ENCODE measurements at regions not wholly inside any gene's neighbourhood (a gene's known extent, or its start where the extent isn't known, plus 50 kb on each side); places are given as distances from the start of the nearest gene placed in this dataset.
A peak's percentile ranks its signal among the peaks of the same experiment; 100 is the strongest.
"Not testable (repeated sequence)": the region's sequence is repeated elsewhere in the genome, so short reads cannot be mapped to it uniquely, and the experiment has no call there.

DNA sequence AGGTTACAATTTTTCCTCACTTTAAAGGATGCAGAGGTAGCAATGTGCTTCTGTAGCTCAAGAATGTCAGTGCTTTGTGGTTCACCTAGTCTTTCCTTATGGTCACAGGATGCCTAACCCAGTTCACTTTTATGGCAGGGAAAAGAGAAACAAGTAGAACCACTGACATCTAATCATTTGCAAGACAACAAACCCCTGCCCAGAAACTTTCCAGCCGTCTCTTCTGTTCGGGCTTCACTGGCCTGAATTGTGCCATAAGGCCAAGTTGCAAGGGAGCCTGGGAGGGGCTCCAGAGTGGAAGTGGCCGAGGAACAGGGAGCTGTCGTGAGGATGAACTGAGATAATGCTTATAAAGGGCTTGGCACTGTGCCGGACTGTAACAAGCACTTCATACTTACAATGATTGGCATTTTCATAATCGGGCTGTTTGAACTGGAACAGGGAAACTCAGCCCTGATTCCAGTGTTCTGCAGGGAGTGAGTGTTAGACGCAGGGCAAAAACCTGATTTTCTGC lies 212.6 kb downstream of the BCAS1 start:
- no peak for DNase-seq (ENCODE audit: low spot score)
- peak; percentile 37 for ATAC-seq

DNA sequence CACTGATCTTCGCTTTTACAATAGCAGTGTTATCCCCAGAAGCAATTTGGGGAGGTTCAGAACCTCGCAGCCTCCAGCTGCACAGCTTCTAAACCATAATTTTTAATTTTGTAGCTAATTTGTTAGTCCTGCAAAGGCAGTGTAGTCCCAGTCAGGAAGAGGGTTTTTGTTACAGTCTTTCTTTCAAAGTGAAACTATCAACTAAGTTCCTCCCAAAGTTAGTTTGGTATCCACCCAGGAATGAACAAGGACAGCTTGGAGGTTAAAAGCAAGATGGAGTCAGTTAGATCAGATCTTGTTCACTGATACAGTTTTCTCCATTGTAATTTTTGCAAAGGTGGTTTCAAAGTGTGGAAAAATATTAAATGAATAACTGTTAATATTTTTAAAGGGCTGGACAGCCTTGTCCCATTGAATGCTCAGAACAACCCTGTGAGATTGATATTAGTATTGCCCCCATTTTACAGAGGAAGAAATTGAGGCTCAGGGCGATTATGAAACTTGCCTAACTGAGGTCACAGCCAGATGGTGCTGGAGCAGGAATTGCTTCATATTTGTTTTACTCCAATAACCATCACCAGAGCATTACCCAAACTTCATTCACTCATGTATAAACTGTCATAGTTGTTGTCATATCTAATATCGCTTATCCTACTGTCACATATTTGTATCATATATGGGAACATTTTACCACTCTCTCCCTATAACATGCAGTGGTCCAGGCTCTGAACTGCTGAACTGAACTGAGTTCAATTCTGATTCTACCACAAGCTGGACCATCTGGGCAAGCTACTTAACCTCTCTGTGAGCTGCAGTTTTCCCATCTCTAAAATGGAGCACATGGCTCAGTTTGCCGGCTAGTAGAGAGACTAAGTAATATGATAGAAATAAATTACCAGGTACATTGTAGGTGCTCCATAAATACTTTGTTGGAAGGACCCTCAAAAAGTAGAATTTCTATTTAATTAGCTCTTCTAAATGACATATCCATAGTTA lies 213.8 kb downstream of the BCAS1 start:
- ATAC-seq = no peak

DNA sequence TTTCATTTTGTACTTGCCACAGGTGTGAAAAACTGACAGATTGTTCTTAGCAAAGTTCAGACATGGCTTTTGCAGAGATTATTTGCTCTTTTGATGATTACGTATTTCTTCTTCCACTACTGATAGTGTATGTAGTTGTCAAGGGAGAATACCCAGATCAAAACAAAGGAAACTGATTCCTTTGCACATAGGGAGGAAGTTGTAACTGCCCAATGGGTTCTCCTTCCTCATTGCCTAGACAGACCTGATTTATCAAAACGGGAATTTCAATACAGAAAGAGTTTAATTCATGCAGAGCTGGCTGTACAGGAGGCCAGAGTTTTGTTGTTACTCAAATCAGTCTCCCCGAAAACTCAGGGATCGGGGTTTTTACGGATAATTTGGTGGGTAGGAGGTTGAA lies 214.7 kb downstream of the BCAS1 start:
- ATAC-seq = no peak
- DNase-seq (ENCODE audit: low spot score) = no peak

More for the DNA sequence above, 213.8 kb downstream of the BCAS1 start:
- DNase-seq (ENCODE audit: low spot score) = no peak

DNA sequence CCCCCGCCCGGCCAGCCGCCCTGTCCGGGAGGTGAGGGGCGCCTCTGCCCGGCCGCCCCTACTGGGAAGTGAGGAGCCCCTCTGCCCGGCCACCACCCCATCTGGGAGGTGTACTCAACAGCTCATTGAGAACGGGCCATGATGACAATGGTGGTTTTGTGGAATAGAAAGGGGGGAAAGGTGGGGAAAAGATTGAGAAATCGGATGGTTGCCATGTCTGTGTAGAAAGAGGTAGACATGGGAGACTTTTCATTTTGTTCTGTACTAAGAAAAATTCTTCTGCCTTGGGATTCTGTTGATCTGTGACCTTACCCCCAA lies 215.8 kb downstream of the BCAS1 start:
- DNase-seq (ENCODE audit: low spot score); ATAC-seq: not testable (repeated sequence)

DNA sequence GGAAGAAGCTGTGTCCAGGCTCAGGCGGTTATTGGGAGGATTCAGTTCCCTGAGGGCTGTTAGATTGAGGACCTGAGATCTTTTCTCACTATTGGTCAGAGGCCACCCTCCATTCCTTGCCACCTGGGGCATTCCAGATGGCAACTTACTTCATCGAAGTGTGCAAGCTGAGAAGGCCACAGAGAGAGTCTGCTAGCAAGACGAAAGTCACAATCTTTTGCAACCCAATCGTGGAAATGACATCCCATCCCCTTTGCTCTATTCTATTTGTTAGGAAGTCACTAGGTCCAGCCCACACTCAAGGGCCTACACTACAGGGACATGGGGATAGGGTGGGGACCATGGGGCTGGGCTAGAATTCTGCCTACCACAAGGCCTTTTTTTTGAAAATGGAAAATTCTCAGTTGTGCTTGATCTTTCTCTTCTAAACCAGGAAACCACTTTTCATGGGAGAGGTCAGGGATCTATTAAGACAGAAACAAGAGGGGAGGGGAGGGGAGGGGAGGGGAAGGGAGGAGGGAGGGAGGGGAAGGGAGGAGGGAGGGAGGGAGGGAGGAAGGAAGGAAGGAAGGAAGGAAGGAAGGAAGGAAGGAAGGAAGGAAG lies 217.2 kb downstream of the BCAS1 start:
- DNase-seq (ENCODE audit: low spot score) = no peak
- no peak for ATAC-seq

DNA sequence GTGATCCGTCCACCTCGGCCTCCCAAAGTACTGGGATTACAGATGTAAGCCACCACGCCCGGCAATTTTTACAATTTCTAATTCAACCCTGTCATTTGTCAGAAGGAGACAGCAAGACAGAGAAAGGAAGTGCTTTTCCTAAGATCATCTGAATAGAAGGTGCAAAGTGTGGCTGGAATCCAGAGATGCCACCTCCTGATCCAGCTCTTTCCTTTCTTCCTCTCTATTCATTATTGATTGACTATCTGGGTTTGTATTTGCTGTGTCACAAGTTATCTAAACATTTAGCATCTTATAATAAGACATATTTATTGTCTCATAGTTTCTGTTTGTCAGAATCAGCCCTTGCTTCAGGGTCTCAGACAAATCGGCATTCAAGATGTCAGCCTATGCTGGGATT lies 217.7 kb downstream of the BCAS1 start:
- DNase-seq (ENCODE audit: low spot score) (no peak), ATAC-seq (no peak)

DNA sequence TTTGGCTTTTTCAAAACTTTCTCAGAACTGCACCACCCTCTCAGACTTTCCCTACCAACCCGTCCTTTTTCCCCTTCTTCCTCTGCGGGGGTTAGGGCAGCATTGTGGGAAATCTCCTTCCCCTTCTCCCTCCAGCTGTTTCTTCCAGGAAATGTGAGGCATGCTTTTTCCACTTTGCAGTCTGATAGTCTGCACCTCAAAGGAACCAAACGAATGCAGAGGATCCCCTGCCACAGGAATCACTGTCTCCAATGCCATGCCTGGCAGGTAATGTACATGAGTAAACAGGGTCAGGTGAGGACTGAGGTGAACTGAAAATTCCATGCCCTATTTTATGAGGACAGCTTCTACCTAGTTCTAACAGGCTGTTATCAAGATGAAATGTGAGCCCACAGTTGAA lies 218.4 kb downstream of the BCAS1 start:
- ATAC-seq (peak; percentile 42), DNase-seq (ENCODE audit: low spot score) (no peak)

DNA sequence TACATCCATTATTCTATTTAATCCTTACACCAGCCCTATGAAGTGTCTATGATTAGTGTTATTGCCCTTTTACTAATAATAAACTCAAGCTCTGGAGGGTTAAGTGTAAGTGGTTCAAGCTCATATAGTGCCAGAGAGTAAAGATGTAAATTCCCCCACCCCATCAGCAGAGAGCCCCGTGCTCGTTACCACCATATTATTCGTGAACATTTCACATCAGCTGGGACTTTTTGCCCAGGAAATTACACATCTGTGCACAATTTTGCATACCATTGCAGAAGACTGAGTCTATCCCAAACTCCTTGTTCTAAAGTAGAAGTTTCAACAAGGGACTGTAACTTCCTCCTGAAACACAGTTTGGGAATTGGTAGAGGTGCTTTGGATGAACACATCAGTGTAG lies 220.1 kb downstream of the BCAS1 start:
- ATAC-seq (no peak), DNase-seq (ENCODE audit: low spot score) (no peak)

DNA sequence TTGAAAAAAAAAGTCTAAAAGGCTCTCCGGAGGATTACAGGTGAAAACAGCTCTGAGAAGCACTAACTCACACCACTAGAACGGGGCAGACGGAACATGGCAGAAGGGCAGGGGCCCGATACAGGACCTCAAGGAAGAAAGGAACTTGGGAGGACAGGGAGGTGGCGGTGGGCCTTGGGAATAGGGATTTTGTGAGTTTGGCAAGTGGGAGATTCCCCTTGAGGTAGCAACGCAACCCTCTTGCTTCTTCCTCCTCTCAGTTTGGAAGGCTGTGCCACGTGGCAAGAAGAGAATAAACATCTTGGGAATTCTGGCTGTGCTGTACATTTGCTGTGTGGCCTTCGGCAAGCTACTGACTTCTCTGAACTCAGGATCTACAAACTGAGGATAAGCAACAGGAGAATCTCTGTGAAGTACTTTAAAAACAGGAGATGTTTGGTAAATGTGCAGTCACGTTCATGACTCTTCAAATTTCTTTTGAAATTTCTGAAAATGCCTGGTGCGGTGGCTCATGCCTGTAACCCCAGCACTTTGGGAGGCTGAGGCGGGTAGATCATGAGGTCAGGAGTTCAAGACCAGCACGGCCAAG lies 220.8 kb downstream of the BCAS1 start:
- DNase-seq (ENCODE audit: low spot score) (no peak), ATAC-seq (no peak)

DNA sequence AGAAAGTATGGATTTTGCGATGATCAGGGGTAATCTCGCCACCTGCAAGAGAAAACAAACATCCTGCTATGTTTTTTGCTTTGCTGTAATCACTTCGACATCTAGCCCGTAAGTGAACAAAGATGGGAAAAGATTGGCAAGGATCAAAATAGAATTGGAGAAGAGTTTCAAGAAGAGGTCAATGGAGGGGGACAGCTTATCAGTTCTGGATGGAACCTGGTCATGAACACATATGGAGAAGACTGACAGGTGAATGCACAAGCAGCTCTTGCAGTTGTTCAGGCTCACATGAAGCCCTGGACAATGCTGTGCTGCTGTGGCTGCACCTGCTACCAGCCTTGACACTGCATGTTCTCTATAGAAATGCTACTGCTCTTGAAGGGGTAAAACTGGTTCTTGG lies 222.1 kb downstream of the BCAS1 start:
- no peak for DNase-seq (ENCODE audit: low spot score)
- ATAC-seq = no peak

DNA sequence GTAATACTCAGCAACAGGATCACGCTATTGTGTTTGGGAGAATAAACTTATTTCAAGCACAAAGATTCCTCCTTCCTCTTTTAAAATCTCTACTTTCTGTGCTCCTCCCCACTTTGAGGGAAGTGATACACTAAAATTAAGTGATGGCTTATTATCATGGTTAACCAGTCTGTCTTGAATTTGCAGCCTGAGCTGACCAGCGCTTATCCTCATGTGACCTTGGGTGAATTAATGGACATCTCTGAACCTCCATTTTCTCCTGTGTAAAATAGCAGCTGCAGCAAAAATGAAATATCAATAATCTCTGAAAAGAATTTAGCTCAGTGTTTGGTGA lies 222.6 kb downstream of the BCAS1 start:
- DNase-seq (ENCODE audit: low spot score) (no peak), ATAC-seq (no peak)

DNA sequence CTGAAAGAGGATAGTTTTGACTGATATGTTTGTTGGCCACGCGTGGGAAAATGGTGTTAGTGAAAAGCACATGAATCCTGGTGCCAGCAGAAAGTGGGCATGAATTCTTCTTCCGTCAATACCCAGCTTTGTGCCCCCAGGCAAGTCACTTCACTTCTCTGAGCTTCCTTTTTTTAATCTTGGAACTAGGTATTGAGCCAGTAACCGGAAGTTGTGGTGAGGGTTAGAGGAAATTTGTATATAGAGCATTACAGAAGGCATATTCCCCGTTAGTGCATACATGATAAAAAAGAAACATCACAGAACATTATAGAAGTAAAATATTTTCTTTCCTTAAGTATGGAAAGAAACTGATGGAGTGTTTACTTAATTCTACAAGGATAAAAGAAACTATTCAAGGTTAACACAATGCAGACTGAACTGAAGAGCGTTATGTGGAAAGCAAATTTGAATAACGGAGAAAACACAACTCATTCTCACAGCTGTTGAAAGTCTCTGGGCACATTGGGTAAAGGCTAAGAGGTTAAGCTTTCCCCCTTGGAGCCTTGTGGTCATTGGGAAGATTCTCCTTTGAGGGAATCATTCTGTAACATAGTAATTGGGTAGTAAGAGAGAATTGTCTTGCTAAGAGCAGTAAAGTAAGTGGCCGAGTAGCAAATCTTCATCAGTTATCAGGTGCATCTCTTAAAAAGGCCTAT lies 223.1 kb downstream of the BCAS1 start:
- ATAC-seq (no peak), DNase-seq (ENCODE audit: low spot score) (no peak)

DNA sequence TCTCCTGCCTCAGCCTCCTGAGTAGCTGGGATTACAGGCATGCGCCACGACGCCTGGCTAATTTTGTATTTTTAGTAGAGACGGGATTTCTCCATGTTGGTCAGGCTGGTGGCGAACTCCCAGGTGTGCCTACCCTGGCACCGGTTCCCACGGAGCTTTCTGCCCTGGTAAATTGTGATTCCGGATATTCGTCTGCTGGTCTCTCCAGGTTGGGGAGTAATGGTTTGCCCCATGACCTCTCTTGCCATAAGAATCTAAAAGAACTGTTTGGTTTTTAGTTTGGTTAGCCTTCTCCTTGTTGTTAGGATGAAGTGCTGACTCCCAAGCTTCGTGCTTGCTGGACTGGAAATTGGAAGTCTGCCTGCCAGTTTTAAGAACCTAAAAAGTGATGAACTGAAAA lies 223.8 kb downstream of the BCAS1 start:
- ATAC-seq (no peak), DNase-seq (ENCODE audit: low spot score) (no peak)

DNA sequence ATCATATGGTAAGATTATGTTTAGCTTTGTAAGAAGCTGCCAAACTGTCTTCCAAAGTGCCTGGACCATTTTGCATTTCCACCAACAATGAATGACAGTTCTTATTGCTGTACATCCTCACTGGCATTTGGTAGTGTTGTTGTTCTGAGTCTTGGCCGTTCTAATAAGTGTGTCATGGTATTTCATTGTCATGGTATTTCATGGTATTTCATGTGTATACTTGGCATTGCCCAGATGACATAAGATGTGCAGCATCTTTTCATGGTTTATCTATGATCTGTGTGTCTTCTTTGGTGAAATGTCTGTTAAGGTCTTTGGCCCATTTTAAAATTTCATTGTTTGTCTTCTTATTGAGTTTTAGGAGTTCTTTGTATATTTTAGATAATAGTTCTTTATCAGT lies 224.4 kb downstream of the BCAS1 start:
- no peak for ATAC-seq
- DNase-seq (ENCODE audit: low spot score) = no peak

DNA sequence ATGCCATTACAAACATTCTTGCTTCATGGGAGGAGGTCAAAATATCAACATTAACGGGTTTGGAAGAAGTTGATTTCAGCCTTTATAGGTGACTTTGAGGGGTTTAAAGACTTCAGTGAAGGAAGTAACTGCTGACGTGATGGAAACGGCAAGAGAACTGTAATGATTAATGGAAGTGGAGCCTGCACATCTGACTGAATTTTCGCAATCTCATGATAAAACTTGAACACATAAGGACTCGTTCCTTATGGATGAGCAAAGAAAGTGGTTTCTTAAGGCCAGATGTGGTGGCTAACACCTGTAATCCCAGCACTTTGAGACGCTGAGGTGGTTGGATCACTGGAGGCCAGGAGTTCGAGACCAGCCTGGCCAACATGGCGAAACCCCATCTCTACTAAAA lies 226.1 kb downstream of the BCAS1 start:
- ATAC-seq (no peak), DNase-seq (ENCODE audit: low spot score) (no peak)

DNA sequence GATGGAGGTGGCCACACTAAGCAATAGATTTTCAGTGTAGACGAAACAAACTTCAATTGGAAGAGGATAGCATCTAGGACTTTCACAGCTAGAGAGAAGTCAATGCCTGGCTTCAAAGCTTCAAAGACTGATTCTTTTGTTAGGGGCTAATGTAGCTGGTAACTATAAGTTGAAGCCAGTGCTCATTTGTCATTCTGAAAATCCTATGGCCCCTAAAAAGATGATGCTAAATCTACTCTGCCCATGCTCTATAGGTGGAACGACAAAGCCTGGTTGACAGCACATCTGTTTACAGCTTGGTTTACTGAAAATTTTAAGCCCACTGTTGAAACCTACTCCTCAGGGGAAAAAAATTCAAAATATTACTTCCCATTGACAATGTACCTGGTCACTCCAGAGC lies 226.7 kb downstream of the BCAS1 start:
- DNase-seq (ENCODE audit: low spot score) (no peak), ATAC-seq (no peak)

DNA sequence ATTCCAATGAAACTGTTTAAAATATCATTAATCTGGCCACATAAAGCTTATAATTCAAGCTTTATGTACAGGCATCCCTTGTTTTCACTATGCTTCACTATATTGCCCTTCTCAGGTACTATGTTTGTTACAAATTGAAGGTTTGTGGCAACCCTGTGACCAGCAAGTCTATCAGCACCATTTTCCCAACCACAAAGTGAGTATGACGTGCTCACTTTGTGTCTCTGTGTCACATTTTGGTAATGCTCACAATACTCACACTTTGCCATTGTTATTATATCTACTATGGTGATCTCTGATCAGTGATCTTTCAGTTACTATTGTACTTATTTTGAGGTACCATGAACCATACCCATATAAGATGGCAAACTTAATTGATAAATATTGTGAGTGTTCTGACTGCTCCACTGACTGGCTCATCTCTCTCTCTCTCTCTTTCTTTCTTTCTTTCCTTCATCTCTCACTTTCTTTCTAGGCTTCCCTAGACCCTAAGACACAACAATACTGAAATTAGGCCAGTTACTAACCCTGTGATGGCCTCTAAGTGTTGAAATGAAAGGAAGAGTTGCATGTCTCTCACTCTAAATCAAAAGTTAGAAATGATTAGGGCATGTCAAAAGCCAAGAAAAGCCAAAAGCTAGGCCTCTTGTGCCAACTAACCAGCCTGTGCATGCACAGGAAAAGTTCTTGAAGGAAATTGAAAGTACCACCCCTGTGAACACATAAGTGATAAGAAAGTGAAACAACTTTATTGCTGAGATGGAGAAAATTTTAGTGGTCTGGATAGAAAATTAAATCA lies 227.9 kb downstream of the BCAS1 start:
- ATAC-seq (no peak), DNase-seq (ENCODE audit: low spot score) (no peak)

DNA sequence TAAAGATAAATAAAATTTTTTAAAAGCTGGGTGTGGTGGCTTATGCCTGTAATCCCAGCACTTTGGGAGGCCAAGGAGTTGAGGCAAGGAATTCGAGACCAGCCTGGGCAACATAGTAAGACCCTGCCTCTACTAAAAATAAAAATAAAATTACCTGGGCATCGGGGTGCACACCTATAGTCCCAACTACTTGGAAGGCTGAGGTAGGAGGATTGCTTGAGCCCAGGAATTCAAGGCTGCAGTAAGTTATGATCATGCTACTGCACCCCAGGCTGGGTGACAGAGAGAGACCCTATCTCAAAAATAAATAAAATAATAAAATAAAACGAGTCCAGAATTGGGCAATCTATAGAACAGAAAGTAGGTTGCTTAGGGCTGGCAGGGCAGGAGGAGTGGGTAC lies 228.7 kb downstream of the BCAS1 start:
- no peak for DNase-seq (ENCODE audit: low spot score)
- no peak for ATAC-seq

DNA sequence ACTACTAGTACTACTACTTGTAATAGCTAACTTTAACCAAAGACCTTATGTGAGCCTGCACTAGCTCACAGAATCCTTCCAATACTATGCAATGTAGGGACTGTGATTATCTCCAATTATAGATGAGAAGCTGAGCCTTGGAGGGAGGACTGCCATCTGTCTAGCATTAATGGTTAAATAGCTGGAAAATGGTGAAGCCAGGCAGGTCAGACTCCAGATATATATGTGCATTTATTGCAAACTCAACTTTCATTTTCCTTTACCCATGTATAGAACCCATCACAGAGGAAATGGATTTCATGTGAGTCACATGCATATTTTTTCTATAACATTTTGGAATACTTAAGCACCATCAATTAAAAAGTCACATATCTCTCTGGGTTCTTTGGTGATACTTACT lies 229.9 kb downstream of the BCAS1 start:
- DNase-seq (ENCODE audit: low spot score) = no peak
- no peak for ATAC-seq

DNA sequence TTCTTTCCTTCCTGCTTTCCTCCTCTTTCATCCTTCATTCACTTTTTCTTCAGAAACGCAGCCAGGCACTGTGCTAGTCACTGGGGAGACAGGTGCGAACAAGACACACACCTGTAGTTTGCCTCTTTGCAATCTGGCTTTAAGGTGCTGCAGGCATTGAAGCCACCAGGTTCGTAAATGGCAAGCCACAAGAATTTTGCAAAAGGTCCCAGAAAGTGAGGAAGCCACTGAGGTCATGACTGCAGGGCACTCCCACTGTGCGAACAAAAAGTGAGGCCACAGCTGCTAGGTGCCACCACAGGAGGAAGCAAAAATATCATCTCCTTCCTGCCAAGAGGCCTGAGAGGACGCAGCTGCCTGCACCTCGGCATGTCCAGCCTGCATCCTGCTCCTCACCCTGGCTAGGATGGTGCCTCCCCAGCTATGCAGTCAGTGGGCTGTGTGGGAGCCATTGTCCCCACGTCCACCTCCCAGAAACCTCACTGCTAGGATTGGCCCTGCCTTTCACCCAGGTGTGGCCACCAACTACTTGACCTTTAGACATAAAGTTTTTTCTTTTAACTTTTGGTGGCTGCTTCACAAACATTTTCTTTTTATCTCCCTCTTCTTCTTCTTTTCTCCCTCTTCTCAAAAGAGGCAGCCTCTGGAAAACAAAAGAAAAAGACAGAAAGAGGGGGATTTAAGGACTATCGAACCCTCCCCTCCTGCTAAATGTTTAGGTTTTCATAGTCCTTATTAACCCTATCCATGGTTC lies 230.8 kb downstream of the BCAS1 start:
- DNase-seq (ENCODE audit: low spot score) (no peak), ATAC-seq (peak; percentile 36)
